Neural progenitor cell (in vitro differentiated cells): ENCODE measurements at regions not wholly inside any gene's neighbourhood (a gene's known extent, or its start where the extent isn't known, plus 50 kb on each side); places are given as distances from the start of the nearest gene placed in this dataset.
"Not testable (repeated sequence)": the region's sequence is repeated elsewhere in the genome, so short reads cannot be mapped to it uniquely, and the experiment has no call there.

ENCODE experiments used
- EZH2 ChIP-seq: fragments of 200-600 bp; sonication (generic); IDR thresholded peaks from 2 replicates; pipeline ENCODE4 v1.6.1; 2017; ENCODE audit warnings: antibody characterized with exemption, mild to moderate bottlenecking, moderate library complexity
- TF ChIP-seq, protein P1 (sequence below): fragments of 200-600 bp; sonication (generic); IDR thresholded peaks from 2 replicates; pipeline ENCODE4 v1.5.1; 2017; ENCODE audit warnings: antibody characterized with exemption, mild to moderate bottlenecking

DNA sequence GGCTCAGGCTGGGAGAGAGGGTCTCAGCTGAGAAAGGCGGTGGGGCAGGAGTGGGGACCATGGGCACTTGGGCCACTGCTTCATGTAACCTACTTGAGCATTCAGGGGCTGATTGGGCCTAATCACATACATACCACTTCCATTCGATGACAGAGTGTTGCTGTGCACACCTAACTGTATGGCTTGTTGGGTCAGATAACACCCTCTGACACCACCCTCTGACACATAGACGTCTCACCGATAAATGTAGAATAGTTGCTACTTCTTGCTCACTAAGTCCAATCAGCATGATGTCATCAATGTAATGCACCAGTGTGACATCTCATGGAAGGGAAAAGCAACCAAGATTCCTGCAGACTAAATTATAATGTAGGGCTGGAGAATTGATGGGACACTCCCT, 252.9 kb upstream of the SGCG start:
- not testable (repeated sequence) for TF ChIP-seq EZH2
- TF ChIP-seq, protein P1, sequence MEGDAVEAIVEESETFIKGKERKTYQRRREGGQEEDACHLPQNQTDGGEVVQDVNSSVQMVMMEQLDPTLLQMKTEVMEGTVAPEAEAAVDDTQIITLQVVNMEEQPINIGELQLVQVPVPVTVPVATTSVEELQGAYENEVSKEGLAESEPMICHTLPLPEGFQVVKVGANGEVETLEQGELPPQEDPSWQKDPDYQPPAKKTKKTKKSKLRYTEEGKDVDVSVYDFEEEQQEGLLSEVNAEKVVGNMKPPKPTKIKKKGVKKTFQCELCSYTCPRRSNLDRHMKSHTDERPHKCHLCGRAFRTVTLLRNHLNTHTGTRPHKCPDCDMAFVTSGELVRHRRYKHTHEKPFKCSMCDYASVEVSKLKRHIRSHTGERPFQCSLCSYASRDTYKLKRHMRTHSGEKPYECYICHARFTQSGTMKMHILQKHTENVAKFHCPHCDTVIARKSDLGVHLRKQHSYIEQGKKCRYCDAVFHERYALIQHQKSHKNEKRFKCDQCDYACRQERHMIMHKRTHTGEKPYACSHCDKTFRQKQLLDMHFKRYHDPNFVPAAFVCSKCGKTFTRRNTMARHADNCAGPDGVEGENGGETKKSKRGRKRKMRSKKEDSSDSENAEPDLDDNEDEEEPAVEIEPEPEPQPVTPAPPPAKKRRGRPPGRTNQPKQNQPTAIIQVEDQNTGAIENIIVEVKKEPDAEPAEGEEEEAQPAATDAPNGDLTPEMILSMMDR = not testable (repeated sequence)
